HG03520 (cell line): ENCODE measurements at regions not wholly inside any gene's neighbourhood (a gene's known extent, or its start where the extent isn't known, plus 50 kb on each side); places are given as distances from the start of the nearest gene placed in this dataset.

Experiments used
- ATAC-seq: cut with Tn5 transposase; IDR thresholded peaks from one replicate; pipeline ENCODE4 v1.9.1; 2021; ENCODE audit warnings: mild to moderate bottlenecking, moderate library complexity; ENCODE audit not compliant: unreplicated experiment

DNA sequence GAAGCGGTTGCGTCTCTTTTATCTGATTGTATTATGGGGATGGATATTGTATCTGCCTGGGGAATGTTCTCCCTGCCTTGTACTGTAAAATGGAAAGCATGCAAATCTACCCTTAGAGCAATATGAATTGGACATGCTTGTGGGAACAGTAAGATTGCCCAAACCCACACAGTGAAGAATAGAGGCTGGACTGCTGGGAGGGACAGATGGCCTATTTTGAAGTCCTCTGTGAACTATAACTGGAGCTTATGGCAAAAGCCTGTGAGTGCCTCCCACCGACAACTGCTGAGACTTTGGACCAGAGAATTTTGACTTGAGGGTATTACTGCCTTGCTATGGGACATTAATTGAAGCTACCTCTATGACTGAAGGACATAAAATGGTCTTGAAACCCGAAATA lies 168.9 kb downstream of the ERCC6L2 start:
- ATAC-seq = no peak

- ATAC-seq = no peak
These were observed 165.3 kb downstream of the ERCC6L2 start for GRCh38 chr9:96040591-96041461.

GRCh38 chr9:96038914-96039313 lies 163.4 kb downstream of the ERCC6L2 start:
- no peak for ATAC-seq

- no peak for ATAC-seq
These were observed 162.8 kb downstream of the ERCC6L2 start for GRCh38 chr9:96038271-96038670.

GRCh38 chr9:96034553-96035122 lies 159.1 kb downstream of the ERCC6L2 start:
- no peak for ATAC-seq

DNA sequence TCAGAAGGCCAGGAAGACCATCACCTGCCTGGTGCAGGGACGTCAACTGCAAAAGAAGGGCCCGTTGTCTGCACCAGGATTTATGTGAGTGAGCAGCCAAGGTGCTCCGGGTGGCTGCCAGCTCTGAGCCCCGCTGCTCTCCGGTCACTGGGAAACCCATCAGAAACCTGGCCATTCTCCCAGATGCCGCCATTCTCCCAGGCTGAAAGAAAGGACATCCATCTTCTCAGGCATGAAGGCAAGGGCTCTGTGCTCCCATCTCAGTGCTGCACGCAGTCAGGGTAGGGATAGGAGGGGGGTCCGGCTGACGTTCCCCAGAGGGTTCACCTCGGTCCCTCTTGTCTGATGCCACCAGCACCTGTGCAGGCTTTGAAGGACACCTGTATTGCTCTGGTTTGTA lies 158.4 kb downstream of the ERCC6L2 start:
- no peak for ATAC-seq

DNA sequence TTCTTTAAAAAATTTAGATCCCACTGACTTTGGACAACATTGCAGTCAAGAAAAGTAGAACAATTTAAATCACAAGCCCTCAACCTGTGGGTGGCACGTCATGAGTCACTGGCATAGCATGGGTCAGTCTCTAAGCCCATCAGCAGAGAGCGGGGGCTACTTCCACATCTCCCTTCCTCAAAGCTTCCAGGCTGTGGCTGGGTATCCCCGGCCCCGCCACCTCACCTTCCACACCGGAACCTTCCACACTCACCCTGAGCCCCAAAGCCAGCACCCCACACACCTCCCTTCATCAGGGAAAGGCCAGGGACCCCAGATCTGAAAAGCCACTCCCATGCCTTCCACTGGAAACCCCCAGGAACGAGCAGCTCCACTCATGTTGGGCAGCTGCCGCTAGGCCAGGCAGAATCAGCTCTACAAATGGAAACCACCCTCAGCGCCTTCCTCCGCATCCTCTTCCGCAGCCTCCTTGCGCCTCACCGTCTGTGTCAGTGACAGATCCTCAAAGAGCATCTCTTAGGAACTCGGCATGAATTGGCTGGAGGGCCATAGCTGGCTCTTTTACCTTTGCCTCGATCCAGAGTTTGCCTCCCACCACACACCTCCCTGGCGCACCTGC lies 156.5 kb downstream of the ERCC6L2 start:
- no peak for ATAC-seq

GRCh38 chr9:96031366-96031824 lies 155.9 kb downstream of the ERCC6L2 start:
- ATAC-seq = no peak

DNA sequence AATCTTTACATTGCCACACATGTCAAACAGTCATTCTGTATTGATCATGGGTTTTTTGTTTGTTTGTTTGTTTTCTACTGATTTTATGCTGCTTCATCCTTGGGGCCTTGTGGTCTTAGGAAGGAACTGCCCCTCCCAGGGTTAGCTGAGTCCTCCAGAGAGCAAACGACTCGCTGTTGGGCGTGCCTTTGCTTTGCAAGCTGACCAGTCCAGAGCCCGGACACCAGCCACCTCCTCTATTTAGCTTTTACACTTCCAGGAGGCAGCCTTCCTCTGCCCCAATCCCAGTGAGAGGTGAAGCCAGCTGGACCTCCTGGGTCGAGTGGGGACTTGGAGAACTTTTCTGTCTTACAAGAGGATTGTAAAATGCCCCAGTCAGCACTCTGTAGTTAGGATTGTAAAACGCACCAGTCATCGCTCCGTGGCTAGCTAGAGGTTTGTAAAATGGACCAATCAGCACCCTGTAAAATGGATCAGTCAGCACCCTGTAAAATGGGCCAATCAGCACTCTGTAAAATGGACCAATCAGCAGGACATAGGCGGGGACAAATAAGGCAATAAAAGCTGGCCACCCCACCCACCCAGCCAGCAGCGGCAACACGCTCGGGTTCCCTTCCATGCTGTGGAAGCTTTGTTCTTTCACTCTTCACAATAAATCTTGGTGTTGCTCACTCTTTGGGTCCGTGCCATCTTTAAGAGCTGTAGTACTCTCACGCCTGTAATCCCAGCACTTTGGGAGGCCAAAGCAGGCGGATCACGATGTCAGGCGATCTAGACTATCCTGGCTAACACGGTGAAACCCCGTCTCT lies 154.4 kb downstream of the ERCC6L2 start:
- no peak for ATAC-seq

DNA sequence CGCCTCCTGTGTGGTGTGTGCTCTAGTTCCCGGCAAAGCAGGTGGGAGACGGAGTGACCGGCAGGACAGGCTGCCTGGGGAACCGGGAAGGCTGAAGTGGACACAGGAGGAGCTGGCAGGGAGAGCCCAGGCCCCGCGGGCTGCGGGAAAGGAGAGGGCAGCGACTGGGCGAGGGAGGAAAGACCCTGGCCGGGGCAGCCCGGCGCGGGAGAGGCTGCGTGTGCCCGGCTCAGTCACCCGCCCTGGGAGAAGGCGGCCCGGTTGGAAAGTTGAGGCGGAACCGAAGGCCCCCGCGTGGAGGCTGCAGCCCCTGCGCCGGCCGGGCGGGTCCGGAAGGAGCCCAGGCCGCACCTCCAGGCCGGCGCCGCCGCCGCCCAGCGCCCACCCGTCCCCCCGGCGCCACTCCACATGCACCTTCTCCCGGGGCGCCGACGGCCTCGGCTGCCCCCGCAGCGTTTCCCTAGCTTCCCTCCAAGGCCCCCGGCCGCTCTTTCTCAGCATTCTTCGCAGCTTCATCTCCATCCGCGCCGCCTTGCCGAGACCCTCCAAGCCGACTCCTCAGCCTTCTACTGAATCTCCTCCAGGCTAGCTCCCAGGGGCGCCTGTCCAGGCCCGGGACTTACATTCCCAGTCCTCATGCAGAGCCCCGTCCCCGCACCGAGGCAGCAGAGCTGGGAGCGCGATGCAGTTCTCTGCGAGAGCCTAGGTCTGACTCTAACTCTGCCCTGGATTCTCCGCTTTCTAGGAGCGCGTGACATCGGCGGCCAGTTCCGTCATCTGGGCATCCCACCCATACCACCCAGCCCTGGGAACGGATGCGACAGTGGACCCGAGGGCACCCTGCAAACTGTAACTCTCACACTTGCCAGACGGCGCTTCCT lies 152.0 kb downstream of the ERCC6L2 start:
- ATAC-seq = no peak

GRCh38 chr9:96026655-96027213 lies 151.2 kb downstream of the ERCC6L2 start:
- ATAC-seq = no peak

DNA sequence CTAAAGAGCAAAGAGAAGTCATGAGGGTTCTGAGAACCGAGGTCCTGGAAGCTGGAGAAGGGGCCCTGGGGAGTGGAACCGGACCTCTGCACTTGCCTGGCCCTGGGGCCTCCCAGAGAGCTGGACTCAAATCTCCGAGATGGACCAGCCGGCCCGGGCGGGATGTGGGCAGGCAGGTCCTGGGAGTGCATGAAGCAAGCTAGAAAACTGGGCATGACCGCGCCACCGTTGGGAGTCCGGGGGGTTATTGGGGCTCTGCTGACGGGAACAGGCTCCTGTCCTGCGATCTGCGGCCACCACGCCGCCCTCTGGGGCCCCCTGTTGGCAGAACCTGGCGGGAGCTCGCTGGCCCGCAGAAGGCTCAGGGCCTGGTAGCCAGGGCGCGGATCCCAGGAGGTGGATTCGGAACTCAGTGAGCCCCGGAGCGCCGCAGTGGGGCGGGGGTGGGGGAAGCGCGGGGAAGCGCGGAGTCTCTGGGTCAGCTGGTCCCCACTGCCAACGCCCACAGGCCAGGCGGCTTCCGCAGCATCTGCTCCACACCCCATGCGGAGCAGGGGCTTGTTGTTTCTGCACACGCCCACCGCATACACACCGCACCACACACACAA lies 150.6 kb downstream of the ERCC6L2 start:
- no peak for ATAC-seq

DNA sequence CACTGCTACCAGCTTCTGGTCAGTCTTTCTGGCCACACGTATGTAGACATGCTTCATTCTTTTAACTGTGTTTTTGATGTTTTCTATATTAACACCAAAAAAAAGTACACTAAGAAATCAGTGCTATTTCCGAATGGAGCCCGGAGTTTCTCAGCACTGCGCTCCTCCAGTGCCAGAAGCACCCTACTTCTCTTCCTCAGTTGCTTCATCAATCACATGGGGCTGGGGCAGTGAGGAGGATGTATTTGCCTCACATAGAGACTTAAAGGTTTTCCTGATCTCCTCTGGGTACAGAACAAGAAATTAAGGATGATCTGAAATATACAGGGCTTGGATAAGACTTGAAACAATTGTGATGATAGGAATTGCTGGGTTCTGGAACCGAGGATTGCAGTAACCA lies 148.0 kb downstream of the ERCC6L2 start:
- no peak for ATAC-seq

GRCh38 chr9:96022445-96023051 lies 147.1 kb downstream of the ERCC6L2 start:
- no peak for ATAC-seq

DNA sequence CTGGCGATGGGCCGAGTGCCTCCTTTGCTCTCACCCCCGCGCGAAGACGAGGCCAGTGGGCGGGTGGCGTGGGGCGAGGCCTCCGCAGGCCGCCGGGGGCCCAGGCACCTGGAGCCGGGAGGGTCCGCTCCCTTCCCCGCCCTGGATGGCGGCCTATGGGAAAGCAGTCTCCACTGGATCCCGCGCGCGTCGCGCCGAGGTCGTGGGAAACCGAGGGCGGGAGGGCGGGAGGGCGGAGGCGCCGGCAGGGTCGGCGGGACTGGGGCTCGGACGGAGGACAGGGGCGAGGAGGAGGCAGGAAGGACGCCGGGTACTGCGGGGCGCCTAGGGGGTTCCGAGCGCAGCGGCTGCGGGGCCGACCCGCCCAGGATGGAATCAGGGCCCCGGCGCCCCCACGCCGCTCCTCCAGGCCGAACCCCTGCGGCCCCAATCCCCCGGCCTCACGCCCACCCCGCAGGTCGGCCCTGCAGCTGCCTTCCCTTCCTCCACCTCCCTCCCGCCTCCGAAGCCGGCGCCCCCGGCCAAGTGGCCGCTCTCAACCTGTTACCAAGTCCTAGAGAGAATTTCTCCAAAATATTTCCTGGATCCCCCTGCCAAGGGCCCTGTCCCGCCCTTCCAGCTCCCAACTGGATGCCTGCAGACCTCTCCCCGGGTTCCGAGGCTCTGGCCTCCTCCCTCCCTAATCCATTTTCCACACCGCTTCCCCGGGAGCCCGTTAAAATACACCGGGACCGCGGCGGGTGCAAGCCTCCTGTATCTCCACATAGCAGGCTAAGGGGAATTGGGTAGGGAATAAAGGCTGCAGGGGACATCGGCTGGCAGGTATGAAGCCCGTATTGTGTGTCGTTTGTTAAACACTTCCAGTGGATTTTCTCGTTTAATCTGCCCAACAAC lies 146.3 kb downstream of the ERCC6L2 start:
- ATAC-seq = no peak

DNA sequence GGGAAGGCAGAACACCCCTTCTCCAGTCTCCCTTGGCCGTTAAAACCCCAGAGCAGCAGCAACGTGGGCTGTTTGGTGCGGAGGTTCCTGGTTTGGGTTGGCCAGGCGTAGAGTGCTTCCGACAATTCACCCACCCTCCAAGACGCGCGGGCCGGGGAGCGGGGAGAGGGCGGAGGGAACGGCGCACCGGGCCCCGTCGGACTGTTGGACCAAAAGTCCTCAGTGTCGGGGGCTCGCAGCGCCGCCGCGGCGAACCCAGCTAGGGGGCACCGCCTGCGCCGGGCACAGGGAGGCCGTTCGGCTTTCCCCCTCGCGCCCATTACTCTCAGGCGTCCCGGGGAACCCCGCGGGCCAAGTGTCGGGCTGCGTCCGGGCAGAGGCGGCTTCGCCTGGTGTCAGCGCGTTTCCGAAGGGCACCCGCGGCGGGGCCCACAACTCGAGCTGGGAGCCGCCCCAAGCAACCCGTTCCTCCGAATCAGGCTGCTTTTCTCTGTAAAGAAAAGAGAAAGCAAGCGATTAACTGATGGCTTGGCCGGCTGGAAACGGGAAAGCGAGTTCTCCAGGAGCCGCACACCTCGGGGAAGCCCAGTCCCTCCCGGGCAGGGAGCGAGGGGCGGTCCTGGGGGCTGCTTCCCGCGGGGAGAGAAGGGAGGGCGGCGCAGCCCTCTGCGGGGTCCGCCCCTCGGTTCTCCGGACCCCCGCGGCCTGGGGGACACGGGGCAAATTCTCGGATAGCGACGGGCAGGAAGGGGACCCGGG lies 145.5 kb downstream of the ERCC6L2 start:
- ATAC-seq = no peak

DNA sequence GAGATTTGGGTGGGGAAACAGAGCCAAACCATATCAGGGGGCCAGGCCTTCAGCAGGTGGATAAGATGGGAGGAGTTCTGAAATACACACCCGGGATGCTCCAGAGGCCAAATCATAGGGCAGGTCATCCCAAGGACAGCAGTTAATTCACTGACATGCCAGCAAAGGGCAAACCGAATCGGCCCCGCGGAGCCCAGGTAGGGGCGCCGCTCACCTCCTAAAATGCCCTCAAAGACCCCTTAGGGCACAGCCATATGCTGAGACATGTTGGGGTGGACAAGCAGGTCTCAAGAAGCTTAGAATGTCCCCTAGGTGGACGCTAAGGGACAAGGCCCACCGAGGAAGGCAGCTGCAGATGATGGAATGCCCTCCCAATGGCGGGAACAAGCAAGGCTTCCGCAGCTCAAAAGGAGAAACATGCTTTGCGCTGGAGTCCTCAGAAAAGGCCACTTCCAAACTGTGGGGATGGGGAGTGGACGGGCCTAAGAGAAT lies 144.9 kb downstream of the ERCC6L2 start:
- ATAC-seq = no peak
